GM04503 (cell line): ENCODE measurements at regions not wholly inside any gene's neighbourhood (a gene's known extent, or its start where the extent isn't known, plus 50 kb on each side); places are given as distances from the start of the nearest gene placed in this dataset.
A peak's percentile ranks its signal among the peaks of the same experiment; 100 is the strongest.
"Not testable (repeated sequence)": the region's sequence is repeated elsewhere in the genome, so short reads cannot be mapped to it uniquely, and the experiment has no call there.

Source experiments
- DNase-seq: peaks from one replicate; pipeline ENCODE4 v3.0.0-alpha.2; 2012; ENCODE audit warnings: low read depth

- no peak for DNase-seq
These were observed 62.6 kb downstream of the ZIC1 start for GRCh38 chr3:147471741-147472140.

- no peak for DNase-seq
These were observed 63.7 kb downstream of the ZIC1 start for GRCh38 chr3:147472846-147473245.

- DNase-seq, result no peak
These were observed 74.0 kb downstream of the ZIC1 start for GRCh38 chr3:147483145-147483544.

DNA sequence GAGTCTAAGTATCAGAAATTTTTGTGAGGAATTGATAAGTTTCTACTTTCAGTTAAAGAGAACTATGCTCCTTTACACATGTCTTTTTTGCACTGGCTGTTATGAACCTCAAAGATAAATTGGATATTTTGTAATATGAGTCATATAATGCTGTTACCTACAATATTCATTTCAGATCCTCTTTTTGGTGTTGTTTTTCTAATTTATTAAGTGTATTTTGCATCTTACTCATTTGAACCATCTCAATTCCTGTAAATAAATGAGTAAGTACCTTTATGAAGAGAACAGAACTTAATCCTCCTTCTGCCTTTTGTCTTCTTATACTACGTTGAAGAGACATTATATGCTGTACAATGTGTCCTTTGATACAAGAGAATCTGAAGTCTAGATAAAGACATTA lies 74.4 kb downstream of the ZIC1 start:
- DNase-seq, result no peak

DNA sequence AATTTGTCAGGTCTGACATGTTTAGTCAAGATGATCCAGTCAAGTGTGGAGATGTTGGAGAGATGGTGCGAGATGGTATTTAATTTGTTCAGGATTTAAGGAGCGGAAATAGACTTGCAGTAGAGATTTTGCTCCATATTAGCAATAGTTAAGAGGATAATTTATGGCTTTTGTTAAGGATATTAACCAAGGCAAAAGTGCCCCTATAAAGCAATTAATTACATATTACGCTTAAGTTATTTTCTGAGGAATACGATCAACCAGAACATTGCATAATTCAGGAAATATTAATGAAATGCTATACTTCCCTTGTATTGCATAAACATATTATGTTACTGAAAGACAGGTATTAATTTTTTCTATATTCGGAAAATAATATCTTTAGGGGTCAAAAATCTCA lies 83.9 kb downstream of the ZIC1 start:
- DNase-seq, result no peak

DNA sequence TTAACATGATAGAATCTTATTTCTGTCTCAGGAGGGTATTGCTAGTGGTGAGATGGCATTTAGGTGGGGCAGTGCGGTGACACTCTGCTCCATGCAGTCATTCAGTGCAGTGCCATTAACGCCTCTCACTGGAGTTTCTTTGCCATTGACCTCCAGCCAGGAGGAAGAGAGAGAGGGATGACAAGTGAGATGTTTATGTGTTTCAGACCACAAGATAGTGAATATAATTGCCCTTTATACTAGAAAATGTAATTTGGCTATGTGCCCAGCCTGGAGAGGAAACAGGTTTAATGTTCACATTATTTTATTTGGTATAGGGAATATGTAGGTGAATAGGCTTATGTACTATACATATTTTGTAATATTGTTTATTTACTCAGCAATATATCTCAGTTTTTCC lies 84.5 kb downstream of the ZIC1 start:
- DNase-seq, result no peak

GRCh38 chr3:147497286-147497685 lies 88.1 kb downstream of the ZIC1 start:
- DNase-seq, result no peak

DNA sequence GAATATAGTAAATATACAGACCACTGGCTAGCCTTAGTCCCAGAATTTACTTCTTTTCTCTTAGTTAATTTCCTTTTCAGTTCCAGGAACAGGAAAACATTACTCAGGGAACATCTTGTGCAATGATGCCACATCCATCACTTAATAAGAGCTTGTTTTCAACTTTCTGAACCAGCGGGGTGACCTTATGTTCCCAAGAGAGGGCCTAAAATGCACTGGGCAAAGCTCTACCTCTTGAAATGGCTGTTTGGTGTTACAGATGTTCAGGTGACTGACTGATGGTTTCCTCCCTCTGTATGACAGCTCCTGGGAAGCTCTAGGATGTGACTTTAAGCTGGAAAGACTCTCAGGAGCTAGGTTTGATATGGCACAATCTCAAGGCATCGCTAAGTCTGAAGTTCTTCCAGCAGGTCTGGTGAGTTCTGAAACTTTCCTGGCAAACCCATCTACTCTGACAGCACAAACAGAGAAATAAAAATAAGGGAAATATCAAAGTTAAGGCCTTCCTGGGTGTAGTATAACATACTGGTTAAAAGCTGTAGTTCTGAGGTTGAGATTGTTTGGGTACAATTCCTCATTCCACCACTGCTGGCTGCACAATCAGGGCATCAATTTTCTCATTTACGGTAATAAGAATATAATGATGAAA lies 98.6 kb downstream of the ZIC1 start:
- no peak for DNase-seq

DNA sequence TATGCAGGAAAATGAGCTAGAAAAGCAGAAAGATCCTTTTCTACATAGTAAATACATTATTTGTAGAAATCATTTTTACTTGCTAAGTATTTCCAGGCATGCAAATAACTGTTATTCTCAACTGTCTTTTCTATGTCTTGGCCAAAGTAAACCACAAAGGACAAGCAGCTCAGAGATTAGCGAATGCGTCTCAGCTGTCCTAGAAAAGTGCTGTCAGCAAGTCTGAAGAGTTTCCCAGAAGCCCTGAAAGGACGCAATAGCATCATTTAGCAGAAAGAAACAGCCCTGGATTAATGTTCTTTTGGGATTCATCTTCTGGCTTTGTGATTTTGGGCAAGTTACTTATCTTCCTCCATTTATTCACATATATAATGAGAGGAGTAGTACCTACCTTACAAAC lies 100.3 kb downstream of the ZIC1 start:
- DNase-seq, result no peak

GRCh38 chr3:147513785-147514184 lies 104.6 kb downstream of the ZIC1 start:
- no peak for DNase-seq

DNA sequence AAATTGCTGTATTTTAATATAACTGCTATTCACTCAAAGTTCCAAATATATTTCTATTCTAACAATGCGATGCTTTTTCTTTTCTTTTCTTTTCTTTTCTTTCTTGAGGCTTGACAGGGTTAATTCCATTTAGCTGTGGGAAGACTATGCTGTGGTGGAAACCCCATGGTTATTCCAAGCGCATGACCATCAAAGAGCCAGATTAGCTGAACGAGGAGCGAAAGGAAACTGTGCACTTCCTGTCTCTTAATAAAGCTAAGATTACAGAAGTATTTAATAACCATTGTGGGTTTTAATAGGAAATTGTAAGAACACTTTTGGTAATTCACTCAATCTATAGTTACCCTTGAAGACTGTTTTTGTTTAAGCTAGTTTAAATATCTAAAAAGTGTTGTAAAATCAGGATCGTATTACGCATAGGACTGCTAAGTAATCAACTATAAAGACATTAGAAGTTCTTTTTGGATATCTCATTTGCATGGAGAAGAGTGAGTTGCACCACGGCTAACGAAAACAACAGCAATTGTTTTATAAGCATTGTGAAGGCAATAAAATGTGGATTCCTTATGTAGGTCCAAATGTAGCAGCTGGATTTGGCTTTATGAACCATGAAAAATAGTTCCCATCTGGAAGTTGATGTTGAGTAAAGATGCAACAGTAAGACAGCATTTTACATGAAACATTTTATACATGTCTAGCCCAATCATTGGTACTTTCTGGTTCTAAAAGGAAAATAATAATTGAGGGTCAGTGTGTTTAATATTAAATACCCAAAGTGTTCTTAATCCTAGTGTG lies 105.4 kb downstream of the ZIC1 start:
- no peak for DNase-seq

GRCh38 chr3:147518465-147518864 lies 109.3 kb downstream of the ZIC1 start:
- DNase-seq, result no peak

DNA sequence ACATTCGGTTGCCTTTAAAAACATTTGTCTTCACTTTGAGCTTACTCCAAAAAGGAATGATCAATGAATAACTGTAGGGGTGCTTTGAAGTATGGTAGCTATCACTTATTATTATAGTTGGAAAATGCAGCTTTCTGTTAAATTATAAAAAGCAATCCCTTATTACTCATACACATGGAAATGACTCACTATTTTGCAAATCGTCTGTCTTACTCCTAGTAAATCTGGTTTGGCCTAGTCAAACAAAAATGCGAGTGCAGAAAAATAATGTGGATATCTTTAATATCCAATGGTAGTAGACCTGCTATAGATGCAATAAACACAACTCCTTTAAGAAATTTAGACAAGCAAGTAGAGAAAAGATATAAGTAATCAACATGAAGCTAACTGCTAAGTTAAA lies 112.5 kb downstream of the ZIC1 start:
- DNase-seq, result peak; percentile 21

GRCh38 chr3:147522780-147523179 lies 113.6 kb downstream of the ZIC1 start:
- DNase-seq, result not testable (repeated sequence)

DNA sequence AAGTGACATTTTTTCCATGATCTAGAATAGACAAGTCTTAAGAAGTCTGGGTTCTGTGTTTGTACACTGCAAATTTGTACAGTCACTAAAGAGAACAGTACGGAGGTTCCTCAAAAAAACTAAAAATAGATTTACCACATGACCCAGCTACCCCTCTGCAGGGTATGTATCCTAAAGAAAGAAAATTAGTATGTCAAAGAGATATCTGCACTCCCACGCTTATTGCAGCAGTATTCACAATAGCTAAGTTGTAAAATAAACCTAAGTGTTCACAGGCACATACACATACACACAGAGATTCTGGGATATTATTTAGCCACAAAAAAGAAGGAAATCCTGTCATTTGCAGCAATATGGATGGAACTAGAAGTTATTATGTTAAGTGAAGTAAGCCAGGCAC lies 120.4 kb downstream of the ZIC1 start:
- DNase-seq, result no peak

DNA sequence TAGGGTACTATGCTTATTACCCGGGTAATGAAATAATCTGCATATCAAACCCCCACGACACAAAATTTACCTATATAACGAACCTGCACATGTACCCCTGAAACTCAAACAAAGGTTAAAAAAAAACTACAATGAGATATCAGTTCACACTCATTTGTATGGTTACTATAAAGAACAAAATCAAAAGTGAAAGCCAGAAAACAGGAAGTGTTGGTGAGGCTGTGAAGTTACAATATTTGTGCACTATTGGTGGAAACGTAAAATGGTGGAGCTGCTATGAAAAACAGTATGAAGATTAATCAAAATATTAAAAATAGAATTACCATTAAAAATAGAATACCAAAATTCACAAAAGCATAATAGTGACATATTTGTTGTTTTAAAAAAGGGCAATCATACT lies 128.9 kb downstream of the ZIC1 start:
- DNase-seq, result no peak

- DNase-seq, result no peak
These were observed 131.8 kb downstream of the ZIC1 start for GRCh38 chr3:147540921-147541320.

DNA sequence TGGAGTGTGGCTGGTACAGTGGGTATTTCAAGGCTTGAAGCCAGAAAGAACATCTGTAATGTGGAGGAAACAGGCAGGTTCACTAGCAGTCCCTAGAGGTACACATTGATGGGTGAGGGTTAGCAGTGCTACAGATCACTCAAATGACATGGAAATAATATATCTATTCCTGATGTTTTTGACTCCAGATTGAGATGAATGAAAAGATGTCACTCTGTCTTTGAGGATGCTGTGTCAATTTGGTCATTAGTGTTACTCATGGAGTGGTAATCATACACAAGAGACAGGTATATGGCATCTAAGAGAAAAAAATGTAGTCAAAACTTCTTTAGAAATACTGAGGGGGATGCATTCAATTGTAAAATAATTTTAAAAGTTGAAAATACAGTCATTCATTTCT lies 135.1 kb downstream of the ZIC1 start:
- DNase-seq, result no peak

- no peak for DNase-seq
These were observed 142.3 kb downstream of the ZIC1 start for GRCh38 chr3:147551491-147551890.

GRCh38 chr3:147554332-147554731 lies 145.2 kb downstream of the ZIC1 start:
- DNase-seq, result no peak

- DNase-seq, result no peak
These were observed 163.8 kb downstream of the ZIC1 start for GRCh38 chr3:147572970-147573340.

DNA sequence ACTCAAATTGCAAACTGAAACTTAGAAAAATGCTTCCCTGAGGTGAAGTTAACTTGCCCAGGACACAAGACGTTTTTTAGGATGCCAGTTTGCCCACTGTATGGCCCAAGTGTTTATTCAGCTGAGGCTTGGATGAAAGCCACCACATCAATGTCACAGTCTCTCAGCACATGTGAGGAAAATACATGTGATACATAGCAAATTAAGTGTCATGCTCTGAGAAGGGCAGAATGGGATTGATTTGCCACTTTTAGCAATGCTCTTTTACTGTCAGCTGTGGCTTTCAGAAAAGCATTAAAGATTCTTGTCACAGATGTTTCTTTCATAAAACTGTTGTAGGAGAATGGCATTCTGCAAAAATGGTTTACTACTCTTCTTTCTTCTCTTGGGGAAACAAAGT lies 165.5 kb downstream of the ZIC1 start:
- no peak for DNase-seq

DNA sequence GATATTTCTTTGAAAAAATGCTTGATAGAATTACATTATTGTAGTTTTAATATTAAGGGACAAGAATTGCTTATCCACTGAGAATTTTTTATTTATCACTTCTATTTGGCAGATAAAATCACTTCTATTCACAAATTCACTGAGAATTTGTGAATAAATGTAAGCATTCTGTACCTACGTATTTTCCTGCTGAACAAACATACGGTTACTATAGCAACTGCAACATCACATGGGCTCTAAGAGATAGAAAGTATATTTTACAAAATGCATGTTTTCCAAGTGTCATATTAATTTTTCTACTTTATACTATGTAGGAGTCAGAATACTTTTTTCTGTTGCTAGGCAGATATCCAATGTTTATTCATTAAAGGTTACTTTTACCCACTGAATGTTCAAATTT lies 166.2 kb downstream of the ZIC1 start:
- DNase-seq, result no peak

DNA sequence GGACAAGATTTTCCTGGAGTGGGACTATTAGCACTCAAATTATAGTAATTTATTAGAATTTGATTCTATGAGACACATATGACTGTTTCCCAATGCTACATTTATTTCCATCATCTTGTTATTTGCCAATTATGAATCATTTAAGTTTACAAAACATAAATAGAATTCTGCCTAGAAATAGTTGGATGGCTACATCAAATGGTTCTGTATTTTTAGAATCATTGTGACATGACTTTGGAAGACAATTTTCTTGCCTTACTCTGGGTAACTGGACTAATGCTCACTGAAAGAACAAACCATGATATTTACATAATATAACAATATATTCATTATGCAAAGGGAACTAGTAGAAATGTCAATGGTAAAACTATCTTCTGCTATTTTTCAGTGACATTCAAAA lies 173.5 kb downstream of the ZIC1 start:
- no peak for DNase-seq
